SK-N-MC (cell line): ENCODE measurements at regions not wholly inside any gene's neighbourhood (a gene's known extent, or its start where the extent isn't known, plus 50 kb on each side); places are given as distances from the start of the nearest gene placed in this dataset.

Experiments used
- EZH2 ChIP-seq: fragments of 200-600 bp; sonication (generic); IDR thresholded peaks from one replicate; pipeline ENCODE4 v1.6.1; 2017; ENCODE audit warnings: antibody characterized with exemption
- POLR2AphosphoS5 ChIP-seq: IDR thresholded peaks from 2 replicates; pipeline ENCODE4 v1.6.1; 2012; ENCODE audit warnings: mild to moderate bottlenecking, low read depth, low read length, borderline replicate concordance

DNA sequence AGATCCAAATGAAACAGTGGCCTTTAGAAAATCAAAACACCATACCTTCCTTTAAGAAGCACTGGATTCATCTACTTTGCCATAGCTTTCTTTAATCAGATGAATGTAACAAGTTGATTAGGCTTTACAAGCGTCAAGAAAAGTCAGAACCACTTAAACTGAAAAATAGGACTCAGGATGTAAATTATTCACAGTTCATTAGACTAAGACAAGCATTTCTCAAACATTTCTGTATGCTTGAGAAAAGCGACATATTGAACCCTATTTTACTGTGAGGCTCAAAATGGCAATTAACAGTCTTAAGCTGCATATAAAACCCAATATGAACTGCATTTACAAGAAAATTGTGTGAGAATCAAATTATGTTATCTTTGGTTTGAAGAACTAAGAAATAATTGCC, 256.7 kb upstream of the SNX7 start:
- TF ChIP-seq POLR2AphosphoS5 (no peak), EZH2 (no peak)
